H9 (cell line): ENCODE measurements at regions not wholly inside any gene's neighbourhood (a gene's known extent, or its start where the extent isn't known, plus 50 kb on each side); places are given as distances from the start of the nearest gene placed in this dataset.

Source experiments
- DNase-seq: peaks from one replicate; pipeline ENCODE4 v3.0.0-alpha.2; 2017
- H2AFZ ChIP-seq: one replicate; pipeline ENCODE4 v1.6.1; 2013; ENCODE audit warnings: mild to moderate bottlenecking, low read length, control low read depth, moderate library complexity
- H2AK5ac ChIP-seq: 2 replicates; pipeline ENCODE4 v1.6.1; 2013; ENCODE audit warnings: low read length, control low read depth, mixed read lengths; ENCODE audit not compliant: insufficient read length
- H2BK120ac ChIP-seq: one replicate; pipeline ENCODE4 v1.6.1; 2013; ENCODE audit warnings: low read depth, mild to moderate bottlenecking, low read length, control low read depth, inconsistent platforms; ENCODE audit not compliant: poor library complexity, severe bottlenecking
- H2BK12ac ChIP-seq: 2 replicates; pipeline ENCODE4 v1.6.1; 2013; ENCODE audit warnings: low read length, control low read depth, mixed read lengths, low read depth; ENCODE audit not compliant: insufficient read length
- H2BK15ac ChIP-seq: 2 replicates; pipeline ENCODE4 v1.6.1; 2013; ENCODE audit warnings: low read depth, low read length, control low read depth
- H2BK20ac ChIP-seq: one replicate; pipeline ENCODE4 v1.6.1; 2013; ENCODE audit warnings: low read depth, mild to moderate bottlenecking, low read length, control low read depth, inconsistent platforms; ENCODE audit not compliant: poor library complexity, severe bottlenecking
- H2BK5ac ChIP-seq: 2 replicates; pipeline ENCODE4 v1.6.1; 2013; ENCODE audit warnings: low read length, control low read depth, mixed read lengths; ENCODE audit not compliant: insufficient read length
- H3K14ac ChIP-seq: 2 replicates; pipeline ENCODE4 v1.6.1; 2013; ENCODE audit warnings: low read length, control low read depth; ENCODE audit not compliant: insufficient read depth
- H3K18ac ChIP-seq: 2 replicates; pipeline ENCODE4 v1.6.1; 2013; ENCODE audit warnings: low read depth, mild to moderate bottlenecking, mixed read lengths, low read length, control low read depth; ENCODE audit not compliant: insufficient read length
- H3K23ac ChIP-seq: 2 replicates; pipeline ENCODE4 v1.6.1; 2013; ENCODE audit warnings: low read length, control low read depth, mixed read lengths, low read depth; ENCODE audit not compliant: insufficient read length
- H3K23me2 ChIP-seq: 2 replicates; pipeline ENCODE4 v1.6.1; 2013; ENCODE audit warnings: low read depth, mild to moderate bottlenecking, mixed read lengths, low read length, control low read depth; ENCODE audit not compliant: insufficient read length, poor library complexity, severe bottlenecking
- H3K27ac ChIP-seq: 2 replicates; pipeline ENCODE4 v1.5.1; 2013; ENCODE audit warnings: low read length, control low read depth, mixed read lengths, low read depth; ENCODE audit not compliant: insufficient read length
- H3K27me3 ChIP-seq: 2 replicates; pipeline ENCODE4 v1.6.1; 2013; ENCODE audit warnings: low read length, control low read depth, inconsistent platforms; ENCODE audit not compliant: insufficient read depth
- H3K4ac ChIP-seq: 2 replicates; pipeline ENCODE4 v1.6.1; 2013; ENCODE audit warnings: low read depth, mild to moderate bottlenecking, control low read depth, inconsistent platforms, low read length, moderate library complexity
- H3K4me1 ChIP-seq: 2 replicates; pipeline ENCODE4 v1.6.1; 2013; ENCODE audit warnings: low read length, control low read depth, inconsistent platforms; ENCODE audit not compliant: insufficient read depth
- H3K4me2 ChIP-seq: 2 replicates; pipeline ENCODE4 v1.6.1; 2013; ENCODE audit warnings: low read length, control low read depth, mixed read lengths; ENCODE audit not compliant: insufficient read length, insufficient read depth
- H3K56ac ChIP-seq: 2 replicates; pipeline ENCODE4 v1.6.1; 2013; ENCODE audit warnings: low read depth, mild to moderate bottlenecking, mixed read lengths, low read length, control low read depth; ENCODE audit not compliant: insufficient read length
- H3K79me1 ChIP-seq: 2 replicates; pipeline ENCODE4 v1.6.1; 2013; ENCODE audit warnings: low read depth, mild to moderate bottlenecking, moderate library complexity, low read length, control low read depth, inconsistent platforms; ENCODE audit not compliant: insufficient read depth, poor library complexity, severe bottlenecking
- H3K79me2 ChIP-seq: 2 replicates; pipeline ENCODE4 v1.6.1; 2013; ENCODE audit warnings: low read length, control low read depth, inconsistent platforms; ENCODE audit not compliant: insufficient read depth
- H3K9ac ChIP-seq: 2 replicates; pipeline ENCODE4 v1.6.1; 2013; ENCODE audit warnings: low read length, control low read depth, mixed read lengths; ENCODE audit not compliant: insufficient read length; ENCODE audit errors: extremely low read depth
- H3K9me3 ChIP-seq: one replicate; pipeline ENCODE4 v1.6.1; 2013; ENCODE audit warnings: low read depth, low read length, inconsistent platforms; ENCODE audit not compliant: control insufficient read depth
- H3T11ph ChIP-seq: one replicate; pipeline ENCODE4 v1.6.1; 2013; ENCODE audit warnings: mild to moderate bottlenecking, low read length, control low read depth, inconsistent platforms
- H4K20me1 ChIP-seq: one replicate; pipeline ENCODE4 v1.6.1; 2013; ENCODE audit not compliant: control insufficient read depth, insufficient read length, insufficient read depth
- H4K5ac ChIP-seq: 2 replicates; pipeline ENCODE4 v1.6.1; 2013; ENCODE audit warnings: low read depth, mild to moderate bottlenecking, mixed read lengths, low read length, control low read depth; ENCODE audit not compliant: insufficient read length
- H4K8ac ChIP-seq: replicated peaks from 2 replicates; pipeline ENCODE4 v1.6.1; 2013; ENCODE audit warnings: low read length, control low read depth, mixed read lengths, low read depth; ENCODE audit not compliant: insufficient read length
- H4K91ac ChIP-seq: 2 replicates; pipeline ENCODE4 v1.6.1; 2013; ENCODE audit warnings: low read depth, mild to moderate bottlenecking, moderate library complexity, mixed read lengths, low read length, control low read depth; ENCODE audit not compliant: insufficient read length
- H3K27ac Mint-ChIP-seq, 3 experiments: 2 replicates in 2 of 3; 3 replicates in 1 of 3; pipeline ENCODE4 v1.8.0; 2020 to 2021; ENCODE audit warnings: mixed read lengths in 3 of 3, mild to moderate bottlenecking in 1 of 3, moderate library complexity in 1 of 3
- H3K27me3 Mint-ChIP-seq: 2 replicates; pipeline ENCODE4 v1.8.0; 2021; ENCODE audit warnings: low read depth, mild to moderate bottlenecking, moderate library complexity, mixed read lengths
- H3K36me3 Mint-ChIP-seq, 3 experiments: 2 replicates in 2 of 3; 3 replicates in 1 of 3; pipeline ENCODE4 v1.8.0; 2020 to 2021; ENCODE audit warnings: low read depth in 3 of 3, mixed read lengths in 3 of 3; ENCODE audit not compliant: insufficient read depth in 1 of 3
- H3K4me1 Mint-ChIP-seq, 2 experiments: 2 replicates each; pipeline ENCODE4 v1.8.0; 2020; ENCODE audit warnings: mixed read lengths in 2 of 2
- H3K4me3 Mint-ChIP-seq, 2 experiments: 2 replicates in 1 of 2; 3 replicates in 1 of 2; pipeline ENCODE4 v1.8.0; 2020 to 2021; ENCODE audit warnings: mild to moderate bottlenecking in 2 of 2, mixed read lengths in 2 of 2, moderate library complexity in 1 of 2
- H3K9me3 Mint-ChIP-seq, 2 experiments: 2 replicates in 1 of 2; 3 replicates in 1 of 2; pipeline ENCODE4 v1.8.0; 2020; ENCODE audit warnings: mild to moderate bottlenecking in 2 of 2, mixed read lengths in 2 of 2, moderate library complexity in 1 of 2
- CTCF ChIP-seq: fragments of 200-600 bp; sonication (generic); conservative IDR thresholded peaks from 3 replicates; pipeline ENCODE4 v1.8.0; 2021; ENCODE audit warnings: antibody characterized with exemption, mild to moderate bottlenecking

- Histone ChIP-seq H3K27me3 (no peaks in the 10 kb centered on the region), H2BK12ac (no peak overlapping the region), H3K4me2 (no peak overlapping the region), H4K5ac (no peak overlapping the region), H3K56ac (no peak overlapping the region), H3K18ac (no peak overlapping the region), H3K14ac (no peak overlapping the region), H2AFZ (no peak overlapping the region), H4K20me1 (no peaks in the 10 kb centered on the region), H2BK120ac (no peak overlapping the region), H3K9me3 (no peaks in the 10 kb centered on the region), H2AK5ac (no peak overlapping the region), H3K27ac (no peak overlapping the region), H4K8ac (no peak overlapping the region), H2BK20ac (no peak overlapping the region), H3K4me1 (no peaks in the 10 kb centered on the region), H3K23me2 (no peaks in the 10 kb centered on the region), H2BK15ac (no peak overlapping the region), H3T11ph (no peak overlapping the region), H3K79me1 (no peaks in the 10 kb centered on the region), H4K91ac (no peak overlapping the region), H2BK5ac (no peak overlapping the region), H3K4ac (no peak overlapping the region), H3K23ac (no peak overlapping the region), H3K9ac (no peak overlapping the region), H3K79me2 (no peaks in the 10 kb centered on the region)
- Mint-ChIP-seq H3K9me3 (peaks cover 3 to 7% of the 10 kb centered on the region in 2 experiments; a peak in 2 of 5 replicates), H3K4me1 (peaks cover 0 to 6% of the 10 kb centered on the region in 2 experiments; a peak in 2 of 4 replicates), H3K36me3 (peaks cover 0 to 14% (median 1%) of the 10 kb centered on the region in 3 experiments; a peak in 4 of 7 replicates), H3K4me3 (no peak overlapping the region), H3K27ac (no peak overlapping the region), H3K27me3 (0 out of 2 replicates have a peak, but pooled peaks cover 2% of the 10 kb centered on the region)
- no peak for TF ChIP-seq CTCF
- DNase-seq, result no peak
Observed at GRCh38 chr6:11448038-11448437, 89.5 kb upstream of the TMEM170B start.
